ENCODE measurements at regions not wholly inside any gene's neighbourhood (a gene's known extent, or its start where the extent isn't known, plus 50 kb on each side); places are given as distances from the start of the nearest gene placed in this dataset.

GRCh38 chr1:22317231-22317919, 134.3 kb upstream of the ZBTB40 start:
- TF ChIP-seq POLR2AphosphoS5 (IDR thresholded peaks at IDR 0.05), result no peak
- TF ChIP-seq, protein P1, sequence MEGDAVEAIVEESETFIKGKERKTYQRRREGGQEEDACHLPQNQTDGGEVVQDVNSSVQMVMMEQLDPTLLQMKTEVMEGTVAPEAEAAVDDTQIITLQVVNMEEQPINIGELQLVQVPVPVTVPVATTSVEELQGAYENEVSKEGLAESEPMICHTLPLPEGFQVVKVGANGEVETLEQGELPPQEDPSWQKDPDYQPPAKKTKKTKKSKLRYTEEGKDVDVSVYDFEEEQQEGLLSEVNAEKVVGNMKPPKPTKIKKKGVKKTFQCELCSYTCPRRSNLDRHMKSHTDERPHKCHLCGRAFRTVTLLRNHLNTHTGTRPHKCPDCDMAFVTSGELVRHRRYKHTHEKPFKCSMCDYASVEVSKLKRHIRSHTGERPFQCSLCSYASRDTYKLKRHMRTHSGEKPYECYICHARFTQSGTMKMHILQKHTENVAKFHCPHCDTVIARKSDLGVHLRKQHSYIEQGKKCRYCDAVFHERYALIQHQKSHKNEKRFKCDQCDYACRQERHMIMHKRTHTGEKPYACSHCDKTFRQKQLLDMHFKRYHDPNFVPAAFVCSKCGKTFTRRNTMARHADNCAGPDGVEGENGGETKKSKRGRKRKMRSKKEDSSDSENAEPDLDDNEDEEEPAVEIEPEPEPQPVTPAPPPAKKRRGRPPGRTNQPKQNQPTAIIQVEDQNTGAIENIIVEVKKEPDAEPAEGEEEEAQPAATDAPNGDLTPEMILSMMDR (IDR thresholded peaks at IDR 0.05), result no peak
